ENCODE measurements at regions not wholly inside any gene's neighbourhood (a gene's known extent, or its start where the extent isn't known, plus 50 kb on each side); places are given as distances from the start of the nearest gene placed in this dataset.

DNA sequence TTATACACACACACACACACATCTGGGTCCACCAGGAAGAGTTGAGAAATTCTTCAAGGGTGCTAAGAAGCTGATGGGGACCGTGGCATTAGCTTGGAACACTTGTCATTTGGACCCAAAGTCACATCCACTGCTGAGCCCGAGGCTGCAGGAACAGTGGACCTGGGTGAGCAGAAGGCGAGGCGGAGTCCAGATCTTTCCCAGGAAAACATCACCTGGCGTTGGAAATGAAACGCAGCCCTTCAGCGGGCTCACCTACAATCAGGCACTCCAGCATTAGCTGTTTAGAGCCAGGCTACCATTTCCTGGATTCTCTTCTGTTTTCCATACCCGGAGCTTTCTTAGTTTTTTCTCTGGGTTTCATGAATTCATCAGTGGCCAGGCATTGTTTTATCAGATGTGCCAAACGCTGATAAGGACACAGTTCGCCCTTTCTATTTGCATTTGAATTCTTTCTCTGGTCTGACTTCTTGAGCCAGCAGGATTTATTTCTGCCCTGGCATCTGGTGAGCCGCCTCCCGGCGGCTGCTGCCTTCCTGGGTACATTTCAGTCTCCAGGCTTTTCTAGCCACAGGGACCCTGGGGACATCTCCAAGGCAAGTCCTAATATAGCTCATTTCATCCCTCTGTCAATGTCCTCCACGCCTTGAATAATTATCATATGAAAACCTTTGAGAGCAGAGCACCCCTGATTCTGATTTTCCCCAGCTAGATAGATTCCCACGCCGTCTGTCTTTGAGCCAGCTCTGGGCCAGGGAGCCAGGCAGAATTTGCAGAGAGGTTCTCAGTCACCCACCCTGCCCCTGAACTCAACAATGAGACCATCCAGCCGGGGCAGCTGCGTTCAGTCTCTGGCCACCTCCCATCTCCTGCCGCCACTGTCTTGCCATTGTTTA is 170.9 kb downstream of the TTLL2 start:
- no peak for DNase-seq (ENCODE audit: low spot score in 2 of 2)
- Histone ChIP-seq H3K27ac (no peak overlapping the region), H3K4me3 (no peak overlapping the region), H3K27me3 (peaks cover 13% of the 10 kb centered on the region), H3K9me3 (no peaks in the 10 kb centered on the region), H3K4me1 (peaks cover 6% of the 10 kb centered on the region), H3K36me3 (no peaks in the 10 kb centered on the region)
- 63% methylated on average over 19 of the region's 19 CpGs for WGBS
- TF ChIP-seq EP300 (IDR thresholded peaks at IDR 0.05) (no peak), POLR2A (IDR thresholded peaks at IDR 0.05) (no peak), POLR2AphosphoS5 (IDR thresholded peaks at IDR 0.05) (no peak)
- TF ChIP-seq, protein P1, sequence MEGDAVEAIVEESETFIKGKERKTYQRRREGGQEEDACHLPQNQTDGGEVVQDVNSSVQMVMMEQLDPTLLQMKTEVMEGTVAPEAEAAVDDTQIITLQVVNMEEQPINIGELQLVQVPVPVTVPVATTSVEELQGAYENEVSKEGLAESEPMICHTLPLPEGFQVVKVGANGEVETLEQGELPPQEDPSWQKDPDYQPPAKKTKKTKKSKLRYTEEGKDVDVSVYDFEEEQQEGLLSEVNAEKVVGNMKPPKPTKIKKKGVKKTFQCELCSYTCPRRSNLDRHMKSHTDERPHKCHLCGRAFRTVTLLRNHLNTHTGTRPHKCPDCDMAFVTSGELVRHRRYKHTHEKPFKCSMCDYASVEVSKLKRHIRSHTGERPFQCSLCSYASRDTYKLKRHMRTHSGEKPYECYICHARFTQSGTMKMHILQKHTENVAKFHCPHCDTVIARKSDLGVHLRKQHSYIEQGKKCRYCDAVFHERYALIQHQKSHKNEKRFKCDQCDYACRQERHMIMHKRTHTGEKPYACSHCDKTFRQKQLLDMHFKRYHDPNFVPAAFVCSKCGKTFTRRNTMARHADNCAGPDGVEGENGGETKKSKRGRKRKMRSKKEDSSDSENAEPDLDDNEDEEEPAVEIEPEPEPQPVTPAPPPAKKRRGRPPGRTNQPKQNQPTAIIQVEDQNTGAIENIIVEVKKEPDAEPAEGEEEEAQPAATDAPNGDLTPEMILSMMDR (IDR thresholded peaks at IDR 0.05) = no peak

DNA sequence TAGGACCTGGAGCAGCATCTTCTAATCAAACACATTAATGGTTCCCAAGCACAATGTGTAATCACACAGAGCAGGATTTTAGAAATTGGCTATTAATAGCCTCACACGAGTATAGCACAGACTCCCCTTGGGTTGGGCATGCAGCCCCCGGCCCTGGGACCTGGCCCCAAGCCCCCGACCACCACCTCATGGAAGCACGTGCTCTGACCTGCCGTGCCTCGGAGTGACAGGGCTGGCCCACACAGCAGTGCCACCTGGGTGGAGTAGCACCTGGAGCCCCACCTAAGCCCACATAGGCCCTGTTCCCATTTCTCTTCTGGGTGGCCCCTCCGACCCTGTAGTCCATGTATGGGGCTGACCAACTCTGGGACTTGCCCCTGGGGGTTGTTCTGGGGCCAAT is 171.8 kb downstream of the TTLL2 start:
- Histone ChIP-seq H3K4me3 (no peak overlapping the region), H3K4me1 (peaks cover 6% of the 10 kb centered on the region), H3K27ac (no peak overlapping the region), H3K27me3 (peaks cover 7% of the 10 kb centered on the region), H3K9me3 (no peaks in the 10 kb centered on the region), H3K36me3 (no peaks in the 10 kb centered on the region)
- 82% methylated on average over 1 of the region's 7 CpGs for WGBS
- no peak for TF ChIP-seq POLR2AphosphoS5 (IDR thresholded peaks at IDR 0.05)
- TF ChIP-seq, protein P1 (IDR thresholded peaks at IDR 0.05) = no peak
- DNase-seq (ENCODE audit: low spot score in 2 of 2) = no peak

DNA sequence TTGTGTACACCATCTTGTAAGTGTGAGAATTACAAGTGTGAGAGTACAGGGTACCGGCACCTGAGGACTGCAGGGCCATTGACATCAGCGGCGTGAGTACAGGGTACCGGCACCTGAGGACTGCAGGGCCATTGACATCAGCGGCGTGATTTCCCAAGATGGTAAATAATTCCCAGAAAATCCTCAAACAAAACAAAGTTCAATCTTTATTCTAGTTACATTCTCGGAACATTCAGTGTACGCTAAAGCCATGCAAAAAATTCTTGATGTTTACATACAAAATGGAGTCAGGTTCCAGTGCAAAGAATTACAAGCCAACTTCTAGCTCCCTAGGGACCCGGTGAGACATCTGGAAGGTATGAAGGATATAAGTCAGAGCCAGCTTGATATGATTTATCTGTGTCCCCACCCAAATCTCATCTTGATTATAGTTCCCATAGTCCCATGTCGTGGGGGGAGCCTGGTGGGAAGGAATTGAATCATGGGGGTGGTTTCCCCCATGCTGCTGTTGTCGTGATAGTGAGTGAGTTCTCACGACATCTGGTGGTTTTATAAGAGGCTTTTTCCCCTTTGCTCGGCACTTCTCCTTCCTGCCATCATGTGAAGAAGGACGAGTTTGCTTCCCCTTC is 172.7 kb downstream of the TTLL2 start:
- no peak for TF ChIP-seq POLR2A (IDR thresholded peaks at IDR 0.05)
- TF ChIP-seq, protein P1 (IDR thresholded peaks at IDR 0.05) = no peak
- no peak for TF ChIP-seq EP300 (IDR thresholded peaks at IDR 0.05)
- no peak for TF ChIP-seq POLR2AphosphoS5 (IDR thresholded peaks at IDR 0.05)
- H3K36me3 ChIP-seq = no peaks in the 10 kb centered on the region
- 84% methylated on average over 14 of the region's 14 CpGs for WGBS
- no peak overlapping the region for H3K4me3 ChIP-seq
- no peak overlapping the region for H3K27ac ChIP-seq
- H3K9me3 ChIP-seq = no peaks in the 10 kb centered on the region
- H3K4me1 ChIP-seq = peaks cover 2% of the 10 kb centered on the region
- DNase-seq (ENCODE audit: low spot score in 2 of 2) = no peak
- H3K27me3 ChIP-seq = peaks cover 3% of the 10 kb centered on the region

DNA sequence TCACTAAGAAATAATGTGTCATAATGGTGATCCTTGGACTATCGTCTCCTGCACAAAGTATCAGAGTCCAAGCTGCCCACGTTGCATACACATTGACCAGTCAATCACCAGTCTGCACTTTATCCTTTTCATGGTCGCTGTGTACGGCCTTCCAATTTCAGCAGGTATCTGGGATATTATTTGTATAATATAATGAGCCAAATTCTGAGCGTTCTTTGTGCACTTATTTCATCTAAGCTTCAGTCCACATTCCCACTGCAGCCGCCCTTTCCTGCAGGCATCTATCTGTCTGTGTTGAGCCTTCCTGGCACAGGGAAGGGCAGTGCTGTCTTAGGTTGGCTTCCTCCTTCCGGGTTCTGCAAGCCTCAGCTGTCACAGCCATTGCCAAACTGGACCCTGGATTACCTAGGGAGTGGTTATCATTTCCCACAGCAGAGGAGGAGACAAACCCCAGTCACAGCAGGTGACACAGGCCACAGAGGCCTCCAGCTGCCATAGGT is 174.3 kb downstream of the TTLL2 start:
- 85% methylated on average over 7 of the region's 7 CpGs for WGBS

More for the DNA sequence above, 174.3 kb downstream of the TTLL2 start:
- TF ChIP-seq, protein P1 (IDR thresholded peaks at IDR 0.05) = no peak
- TF ChIP-seq POLR2AphosphoS5 (IDR thresholded peaks at IDR 0.05) = no peak
- no peak for TF ChIP-seq POLR2A (IDR thresholded peaks at IDR 0.05)
- no peak for TF ChIP-seq EP300 (IDR thresholded peaks at IDR 0.05)
- Histone ChIP-seq H3K9me3 (no peaks in the 10 kb centered on the region), H3K4me1 (no peaks in the 10 kb centered on the region), H3K27me3 (no peaks in the 10 kb centered on the region), H3K4me3 (no peak overlapping the region), H3K27ac (no peak overlapping the region), H3K36me3 (no peaks in the 10 kb centered on the region)
- DNase-seq (ENCODE audit: low spot score in 2 of 2) = no peak

Data from suprapubic skin (tissue), 4 donors.